ENCODE measurements at regions not wholly inside any gene's neighbourhood (a gene's known extent, or its start where the extent isn't known, plus 50 kb on each side); places are given as distances from the start of the nearest gene placed in this dataset.

DNA sequence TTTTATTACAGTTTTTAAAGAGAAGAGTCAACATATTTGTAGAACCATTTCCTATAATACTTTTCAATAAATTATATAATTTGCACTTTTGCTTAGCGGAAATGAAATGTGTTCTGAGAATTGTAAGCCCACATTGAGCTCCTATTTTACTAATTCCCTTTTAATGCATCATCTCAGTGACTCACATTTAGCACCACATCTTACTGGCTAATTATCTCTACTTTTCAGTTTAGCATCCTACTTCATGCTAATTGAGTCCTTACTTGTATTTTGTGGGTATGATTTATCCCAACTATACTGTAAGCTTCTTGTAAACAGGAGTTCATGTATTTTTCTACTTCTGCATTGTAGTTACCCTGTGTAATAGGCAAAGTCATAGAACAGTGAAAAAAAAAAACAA, 67.5 kb downstream of the TMX1 start:
- FAIRE-seq (no peak), DNase-seq (ENCODE audit: insufficient read length, low spot score) (no peak)

DNA sequence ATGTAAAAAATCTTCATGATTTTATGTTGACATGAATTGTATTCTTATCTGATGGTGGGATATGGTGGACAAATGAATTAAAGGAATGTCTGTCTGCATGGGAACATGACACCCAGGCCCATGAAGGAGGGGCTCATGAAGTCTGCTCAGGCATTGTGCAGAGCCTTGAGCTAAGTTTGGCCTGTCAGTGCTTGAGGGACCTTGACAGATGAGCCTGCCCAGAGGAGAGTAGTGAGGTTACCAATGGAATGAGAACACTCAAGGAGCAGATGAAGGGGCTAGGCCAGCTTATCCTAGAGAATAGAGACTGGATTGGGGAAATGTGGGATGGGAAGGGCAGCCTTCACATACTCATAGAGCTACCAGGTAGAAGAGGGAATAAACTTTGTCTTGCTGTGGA, 68.8 kb downstream of the TMX1 start:
- DNase-seq (ENCODE audit: insufficient read length, low spot score) (no peak), FAIRE-seq (no peak)

DNA sequence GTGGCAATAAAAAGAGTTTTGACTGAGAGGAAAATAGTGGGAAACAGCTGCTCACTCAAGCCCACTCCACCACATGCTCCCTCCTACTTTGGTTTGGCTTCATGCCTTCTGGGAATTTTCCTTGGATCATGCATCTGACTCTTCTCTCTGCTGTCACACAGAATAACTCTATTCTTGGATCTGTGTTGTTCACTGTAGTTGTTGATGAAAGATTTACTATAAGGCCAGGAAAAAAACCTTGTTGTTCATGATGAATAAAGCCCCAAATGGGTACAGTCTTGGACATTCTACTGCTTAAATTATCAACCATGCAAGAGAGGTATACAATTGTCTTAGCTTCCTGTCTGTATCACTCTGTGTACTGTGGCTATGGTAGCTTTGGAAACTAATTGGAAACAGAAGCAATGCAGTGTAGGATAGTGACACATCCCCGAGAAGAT, 70.5 kb downstream of the TMX1 start:
- FAIRE-seq, result no peak
- DNase-seq (ENCODE audit: insufficient read length, low spot score), result no peak

DNA sequence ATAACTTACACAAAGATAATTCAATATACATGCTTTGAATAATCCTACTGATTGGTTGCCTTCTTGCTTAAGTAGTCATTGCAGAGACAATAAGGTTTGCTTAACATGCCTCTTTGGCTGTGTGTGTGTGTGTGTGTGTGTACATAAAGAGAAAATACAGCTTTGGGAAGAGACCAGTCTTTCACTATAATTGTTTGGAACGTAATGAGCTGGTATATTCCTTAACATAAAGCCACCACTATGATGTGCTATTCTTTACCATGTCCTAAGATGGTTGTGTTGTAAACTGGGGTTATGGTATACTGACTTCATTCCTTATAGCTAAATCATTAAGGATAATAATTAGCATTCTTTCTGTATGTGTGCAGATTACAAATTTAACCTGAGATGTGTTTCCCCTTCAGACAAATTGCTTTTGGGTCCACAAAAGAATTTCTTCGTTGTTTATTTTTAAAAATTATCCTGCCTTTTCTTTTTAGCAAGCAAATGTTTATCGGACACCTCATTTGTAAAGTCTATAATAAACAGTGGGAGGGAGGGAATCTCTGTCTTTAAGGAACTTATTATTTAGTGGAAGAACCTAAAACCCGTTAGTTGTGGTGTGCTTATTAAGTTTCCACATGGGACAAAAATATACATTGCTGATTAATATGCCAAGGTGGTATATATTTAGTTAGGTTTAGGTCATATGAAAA, 74.4 kb downstream of the TMX1 start:
- FAIRE-seq (no peak), DNase-seq (ENCODE audit: insufficient read length, low spot score) (no peak)

DNA sequence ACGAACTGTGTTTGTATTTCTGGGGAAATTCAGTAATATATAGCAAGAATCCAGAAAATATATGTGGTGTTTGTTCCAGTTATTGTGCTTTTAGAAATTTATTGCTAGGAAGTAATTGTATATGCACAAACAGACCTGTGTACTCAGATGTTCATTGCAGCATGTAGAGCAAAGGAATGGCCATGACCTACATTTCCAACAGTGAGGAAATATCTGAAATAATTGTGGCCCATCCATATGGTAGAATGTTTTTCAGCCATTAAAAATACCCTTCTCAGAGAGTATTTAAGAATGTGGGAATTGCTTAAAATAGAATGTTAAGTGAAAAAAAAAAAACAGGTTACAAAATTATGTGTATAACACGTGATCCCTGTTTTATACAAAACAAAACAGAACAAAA, 77.3 kb downstream of the TMX1 start:
- DNase-seq (ENCODE audit: insufficient read length, low spot score), result no peak
- FAIRE-seq, result no peak

DNA sequence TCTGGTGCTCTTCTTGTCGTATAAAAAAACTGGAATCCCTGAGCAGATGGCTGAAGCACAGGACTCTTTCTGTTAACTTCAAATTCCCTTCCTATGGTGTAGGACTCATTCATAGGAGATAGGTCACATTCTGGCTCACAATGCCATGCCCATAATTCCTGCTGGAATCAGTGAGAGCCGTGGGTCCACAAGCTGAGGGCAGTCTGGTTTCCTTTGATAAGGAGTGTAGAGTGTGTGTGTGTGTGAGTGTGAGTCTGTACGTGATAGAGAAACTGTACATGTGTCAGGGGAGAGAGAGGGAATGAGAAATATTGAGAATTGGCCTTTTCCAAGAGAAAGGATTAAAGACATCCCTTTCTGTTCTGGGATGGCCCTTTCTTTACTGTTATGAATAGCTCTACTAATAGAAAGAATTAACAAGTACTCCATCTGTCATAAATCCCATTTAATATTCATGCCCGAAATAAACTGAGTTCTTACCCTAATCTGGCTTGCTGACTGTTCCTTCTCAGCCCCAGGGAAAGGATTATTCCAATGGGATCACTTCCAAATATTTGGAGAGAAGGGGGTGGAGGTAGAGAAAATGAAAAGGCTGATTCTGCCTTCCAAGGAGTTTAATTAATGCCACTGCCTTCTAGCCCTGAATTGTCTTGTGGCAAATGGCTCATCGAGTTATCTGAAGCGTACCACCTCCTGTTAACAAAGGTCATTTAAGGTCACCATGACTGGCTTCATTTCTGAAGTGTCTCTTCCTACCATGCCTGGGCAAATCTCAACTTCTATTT, 79.0 kb downstream of the TMX1 start:
- no peak for FAIRE-seq
- DNase-seq (ENCODE audit: insufficient read length, low spot score), result no peak

DNA sequence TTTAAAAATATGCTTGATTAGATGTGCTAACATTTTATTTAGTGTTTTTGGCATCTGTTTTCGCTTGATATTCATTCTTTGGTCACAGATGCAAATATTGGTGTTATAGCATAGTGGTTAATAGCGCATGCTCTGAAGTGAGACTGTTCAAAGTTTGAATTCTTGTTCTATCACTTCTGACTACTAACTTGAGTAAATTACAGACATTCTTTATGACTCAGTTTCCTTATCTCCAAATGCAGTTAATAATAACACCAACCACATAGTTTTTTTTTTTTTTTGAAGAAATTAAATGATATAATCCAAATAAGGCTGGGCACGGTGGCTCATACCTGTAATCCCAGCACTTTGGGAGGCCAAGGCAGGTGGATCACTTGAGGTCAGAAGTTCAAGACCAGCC, 81.0 kb downstream of the TMX1 start:
- no peak for FAIRE-seq
- no peak for DNase-seq (ENCODE audit: insufficient read length, low spot score)

DNA sequence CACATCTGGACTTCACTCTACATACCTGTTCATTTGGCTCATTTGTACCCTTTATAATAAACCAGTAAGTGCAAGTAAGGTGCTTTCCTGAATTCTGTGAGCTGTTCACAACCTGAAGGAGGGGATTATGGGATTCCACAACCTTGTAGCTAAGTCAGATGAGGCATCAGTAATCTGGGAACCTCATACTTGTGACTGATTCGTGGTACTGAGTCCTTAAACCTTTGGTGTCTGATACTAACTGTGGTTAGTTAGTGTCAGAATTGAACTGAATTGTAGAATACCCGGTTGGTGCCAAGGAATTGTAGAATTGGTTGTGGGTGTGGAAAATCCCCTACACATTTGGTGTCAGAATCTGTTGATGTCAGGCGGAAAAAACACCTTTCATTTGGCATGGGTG, 83.4 kb downstream of the TMX1 start:
- FAIRE-seq (no peak), DNase-seq (ENCODE audit: insufficient read length, low spot score) (no peak)

DNA sequence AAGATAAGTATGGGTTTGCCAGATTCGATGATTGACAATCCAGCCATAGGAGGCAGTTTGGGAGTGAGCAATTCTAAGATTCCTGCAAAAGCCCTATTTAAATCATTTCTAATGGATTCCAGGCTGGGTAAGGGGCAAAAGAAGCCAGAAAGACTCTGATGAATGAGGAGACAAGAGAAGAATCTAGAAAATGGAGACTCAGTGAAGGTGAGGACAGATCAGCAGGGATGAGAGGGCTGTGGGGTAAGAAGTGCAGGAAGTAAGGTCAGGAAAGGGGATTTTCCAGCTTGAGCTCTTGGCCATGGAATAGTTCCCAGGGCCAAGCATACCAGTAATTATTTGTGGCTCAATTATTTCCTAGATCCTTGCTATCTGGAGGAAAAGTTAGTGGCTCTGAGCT, 87.3 kb downstream of the TMX1 start:
- FAIRE-seq, result no peak
- DNase-seq (ENCODE audit: insufficient read length, low spot score), result no peak

DNA sequence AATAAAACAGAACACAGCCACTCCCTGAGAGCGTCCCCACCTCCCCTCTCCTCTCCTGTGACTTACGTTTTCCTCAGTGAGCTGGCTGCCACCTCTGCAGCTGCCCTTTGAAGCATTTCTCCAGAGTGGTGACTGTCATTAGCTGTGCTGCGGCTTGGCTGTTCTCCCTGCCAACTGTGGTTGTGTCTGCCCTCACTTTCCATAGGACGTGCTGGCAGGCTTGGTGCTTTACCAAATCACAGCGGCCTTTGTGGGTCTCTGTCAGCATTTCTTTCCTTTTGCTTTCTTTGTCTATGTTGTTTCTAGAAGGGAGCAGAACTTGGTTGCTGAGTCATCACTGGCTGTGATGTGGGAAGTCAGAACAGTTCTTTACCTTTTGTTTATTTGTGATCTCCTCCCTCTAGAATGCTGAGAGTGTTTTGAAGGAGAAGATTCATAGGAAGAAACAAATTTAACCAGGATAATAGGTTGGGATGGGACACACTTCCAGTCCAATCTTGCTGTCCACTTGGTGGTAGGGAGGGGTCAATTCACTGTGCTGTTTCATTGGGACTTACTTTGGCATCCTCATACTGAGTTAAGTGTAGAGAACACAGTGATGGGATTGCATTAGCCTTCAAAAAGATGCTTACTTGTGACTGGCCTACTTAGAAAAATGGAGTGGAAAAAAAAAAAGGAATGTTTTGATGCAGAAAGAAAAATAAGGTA, 88.2 kb downstream of the TMX1 start:
- FAIRE-seq (peak; percentile 28), DNase-seq (ENCODE audit: insufficient read length, low spot score) (no peak)

DNA sequence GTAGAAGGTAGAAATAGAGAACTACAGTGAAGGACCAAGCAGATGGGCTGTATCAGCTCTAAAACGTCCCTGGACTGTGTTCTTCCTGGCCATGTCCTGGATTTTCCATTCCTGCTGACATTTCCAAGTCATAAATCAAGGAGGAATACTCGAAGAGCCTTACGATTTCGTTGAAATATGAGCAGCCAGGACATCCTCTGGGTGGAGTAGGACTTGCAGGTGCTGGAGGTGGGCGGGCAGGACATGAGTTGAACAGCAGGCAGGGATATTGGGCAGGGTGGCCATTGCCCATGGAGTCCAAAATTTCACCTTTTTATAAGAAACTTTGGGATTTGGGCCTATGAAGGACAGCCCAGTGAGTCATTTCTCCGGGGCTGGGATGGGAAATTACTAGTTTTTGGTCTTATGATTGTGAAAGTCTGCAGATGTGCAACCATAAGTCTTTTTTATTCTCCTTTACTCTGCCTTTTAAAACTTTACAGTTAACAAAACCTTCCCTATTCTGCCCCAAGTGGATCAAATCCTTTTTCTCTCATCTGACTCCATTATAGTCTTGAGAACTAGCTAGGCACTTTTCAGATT, 88.8 kb downstream of the TMX1 start:
- DNase-seq (ENCODE audit: insufficient read length, low spot score) (no peak), FAIRE-seq (no peak)

DNA sequence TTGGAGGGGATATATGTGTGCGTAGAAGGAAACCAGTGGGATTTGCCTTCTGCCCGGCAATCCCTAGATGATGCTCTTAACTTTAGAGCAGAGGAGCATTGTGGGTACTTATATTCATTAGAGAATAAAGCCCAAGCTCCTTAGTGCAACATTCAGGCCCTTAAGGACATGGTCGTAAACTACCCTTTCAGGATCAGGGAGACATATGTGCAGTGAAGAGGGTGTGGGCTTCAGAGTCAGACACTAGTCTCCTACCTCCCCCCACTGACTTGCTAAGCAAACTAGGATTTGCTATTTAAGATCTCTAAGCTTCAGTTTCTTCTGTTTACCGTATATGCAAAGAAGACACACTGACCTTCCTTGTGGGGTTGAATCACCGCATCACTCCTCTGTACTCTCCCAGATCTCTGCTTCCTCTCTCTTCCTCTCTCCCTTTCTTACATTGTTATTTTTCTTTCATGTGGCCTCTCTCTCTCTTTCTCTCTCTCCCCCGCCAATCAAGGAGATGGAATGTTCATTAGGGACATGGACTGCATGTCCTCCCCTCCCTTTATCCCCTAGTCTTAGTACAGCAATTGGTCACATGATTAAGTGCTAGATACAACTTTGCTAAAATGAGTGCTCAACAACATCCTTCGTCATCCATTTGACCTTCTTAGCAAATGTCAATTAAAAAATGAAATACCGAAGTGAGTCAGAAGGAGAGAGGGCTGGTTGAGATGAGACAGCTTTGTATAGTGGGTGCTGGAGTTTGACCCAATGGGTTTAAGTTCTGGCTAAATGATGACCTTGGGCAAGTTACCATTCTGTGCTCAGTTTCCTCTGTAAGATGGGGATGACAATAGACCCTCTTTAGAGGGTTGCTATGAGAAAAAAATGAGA, 91.7 kb downstream of the TMX1 start:
- DNase-seq (ENCODE audit: insufficient read length, low spot score), result no peak
- no peak for FAIRE-seq

DNA sequence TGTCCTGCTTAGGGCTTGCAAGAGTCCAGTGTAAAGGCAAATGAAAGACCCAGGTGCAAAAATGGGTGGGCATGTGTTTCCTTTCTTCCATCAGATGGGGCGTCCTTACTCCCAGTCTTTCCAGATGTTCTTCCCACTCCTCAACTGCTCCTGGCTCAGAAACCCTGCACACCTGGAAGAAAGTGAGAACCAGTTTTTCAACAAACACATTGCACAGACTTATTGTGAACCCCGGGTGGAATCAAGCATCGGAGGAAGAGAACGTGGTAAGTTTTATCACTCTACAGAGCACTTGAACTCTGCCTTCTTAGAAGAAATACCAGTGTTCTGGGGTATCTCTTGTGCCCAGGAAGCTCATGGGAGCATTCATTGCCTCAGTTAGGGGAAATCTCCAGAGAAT, 93.3 kb downstream of the TMX1 start:
- DNase-seq (ENCODE audit: insufficient read length, low spot score) (no peak), FAIRE-seq (no peak)

DNA sequence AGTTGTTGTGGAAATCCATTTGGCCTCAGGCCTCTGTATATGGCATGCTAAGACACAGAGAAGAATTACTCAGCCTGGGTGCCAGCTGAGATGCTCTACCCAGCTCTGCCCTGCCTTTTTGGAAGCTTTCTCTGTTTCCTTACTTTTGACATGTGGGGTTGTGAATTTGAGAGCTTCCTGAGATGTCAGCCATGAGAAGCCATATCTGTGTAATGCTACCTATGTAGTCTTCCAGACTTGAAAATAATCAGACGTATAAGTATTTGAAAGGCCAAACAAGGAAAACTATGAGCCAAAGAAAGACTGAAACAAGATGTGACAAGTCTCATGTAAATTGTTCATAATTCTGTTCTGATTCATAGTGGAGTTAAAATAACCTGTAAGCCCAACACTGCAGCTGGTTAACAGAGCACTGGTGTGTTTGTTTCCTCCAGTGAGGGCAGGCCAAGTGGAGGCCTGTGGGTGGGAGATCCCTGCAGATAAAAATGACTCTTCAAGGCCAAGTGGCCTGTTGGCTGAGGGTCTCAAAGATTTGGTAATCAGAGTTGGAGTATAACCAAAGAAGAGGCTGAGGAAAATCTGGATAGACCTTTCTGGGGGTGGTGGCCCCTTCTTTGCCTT, 94.0 kb downstream of the TMX1 start:
- DNase-seq (ENCODE audit: insufficient read length, low spot score), result no peak
- FAIRE-seq, result no peak

DNA sequence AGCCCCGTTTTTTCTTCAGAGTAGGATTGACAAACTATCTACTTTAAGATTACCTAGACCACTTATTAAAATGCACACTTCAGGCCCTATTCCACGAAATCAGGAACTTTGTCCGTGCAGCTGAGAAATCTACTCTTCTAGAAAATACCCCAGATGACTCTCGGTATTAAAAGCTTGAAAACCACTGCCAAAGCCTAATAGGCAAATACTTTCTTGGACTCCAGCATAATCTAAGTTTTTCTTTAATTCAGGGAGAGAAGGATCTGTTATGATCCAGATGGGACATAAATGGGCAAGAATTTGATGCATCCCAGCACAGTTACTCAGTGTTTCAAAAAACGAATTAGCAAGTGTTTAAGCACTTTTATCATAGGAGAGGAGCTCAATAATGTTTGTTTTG, 94.5 kb downstream of the TMX1 start:
- FAIRE-seq (no peak), DNase-seq (ENCODE audit: insufficient read length, low spot score) (no peak)

DNA sequence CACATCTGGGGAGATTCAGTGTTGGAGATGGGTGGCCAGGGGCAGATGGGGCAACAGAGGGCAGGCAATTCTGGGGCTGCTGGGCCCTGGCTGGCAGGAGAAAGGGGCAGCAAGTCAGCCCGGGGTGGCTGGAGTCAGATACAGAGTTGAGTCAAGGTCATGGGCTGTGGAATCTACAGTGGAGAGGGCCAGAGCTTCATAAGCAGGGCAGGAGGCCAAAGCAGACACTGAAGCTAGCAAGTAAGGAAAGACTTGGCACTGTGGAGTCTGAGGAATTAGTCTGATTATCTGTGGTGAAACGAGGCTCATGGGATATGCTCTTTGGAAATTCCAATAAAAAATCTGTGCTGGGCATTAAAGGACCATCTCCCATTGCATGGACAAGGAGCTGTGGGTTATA, 95.5 kb downstream of the TMX1 start:
- FAIRE-seq, result no peak
- no peak for DNase-seq (ENCODE audit: insufficient read length, low spot score)

DNA sequence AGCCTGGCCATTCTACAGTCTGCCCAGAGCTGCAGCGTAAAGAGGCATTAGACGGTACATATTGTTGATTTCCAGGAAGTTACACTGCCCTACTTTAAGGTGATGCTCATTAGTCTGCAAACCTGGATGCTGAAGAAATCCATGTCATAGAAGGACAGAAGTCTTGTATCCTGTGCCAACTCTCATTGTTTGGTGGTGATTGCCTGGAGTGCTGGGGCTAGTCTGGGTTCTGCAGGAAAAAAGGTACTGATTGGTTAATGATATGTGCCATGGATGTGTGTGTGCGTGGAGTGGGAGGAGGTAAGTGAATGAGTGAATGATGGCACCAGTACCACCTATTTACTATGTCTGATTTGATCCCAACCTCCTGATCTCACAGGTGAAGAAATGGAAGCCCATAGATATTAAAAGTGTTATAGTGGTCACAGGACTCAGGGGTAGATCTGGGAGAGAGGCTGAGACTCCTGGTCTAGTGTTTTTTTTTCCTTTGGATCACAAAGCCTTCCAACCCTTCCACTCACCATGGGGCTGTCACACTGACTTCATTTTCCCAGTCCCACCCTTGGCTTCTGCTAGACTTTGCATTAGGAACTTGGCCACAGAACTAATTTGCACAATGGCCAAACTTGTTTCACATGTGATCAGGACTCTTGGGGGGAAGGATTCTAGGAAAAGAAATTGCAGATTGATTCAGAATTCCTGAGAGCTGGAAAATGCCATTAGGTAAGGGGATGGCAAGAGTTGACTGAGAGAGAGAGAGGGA, 96.1 kb downstream of the TMX1 start:
- DNase-seq (ENCODE audit: insufficient read length, low spot score) (no peak), FAIRE-seq (no peak)

DNA sequence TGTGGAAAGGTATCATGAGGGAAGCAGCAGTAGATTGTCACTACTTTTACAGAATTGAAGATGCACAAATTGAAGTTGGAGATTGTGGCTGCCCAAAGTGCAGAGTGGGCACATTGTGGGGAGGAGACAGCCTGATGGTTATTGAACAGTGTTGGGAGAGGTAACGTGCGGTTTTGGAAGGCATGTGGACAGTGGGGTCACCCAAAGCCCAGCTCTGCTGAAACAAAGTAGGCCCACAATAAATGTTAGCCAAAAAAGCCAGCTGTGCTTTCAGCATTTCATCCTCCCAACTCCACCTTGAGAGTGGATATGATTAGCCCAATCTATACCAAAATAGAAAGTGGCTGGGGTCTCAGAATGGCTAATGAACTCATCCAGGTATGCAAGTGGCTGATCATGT, 96.7 kb downstream of the TMX1 start:
- DNase-seq (ENCODE audit: insufficient read length, low spot score), result no peak
- no peak for FAIRE-seq

DNA sequence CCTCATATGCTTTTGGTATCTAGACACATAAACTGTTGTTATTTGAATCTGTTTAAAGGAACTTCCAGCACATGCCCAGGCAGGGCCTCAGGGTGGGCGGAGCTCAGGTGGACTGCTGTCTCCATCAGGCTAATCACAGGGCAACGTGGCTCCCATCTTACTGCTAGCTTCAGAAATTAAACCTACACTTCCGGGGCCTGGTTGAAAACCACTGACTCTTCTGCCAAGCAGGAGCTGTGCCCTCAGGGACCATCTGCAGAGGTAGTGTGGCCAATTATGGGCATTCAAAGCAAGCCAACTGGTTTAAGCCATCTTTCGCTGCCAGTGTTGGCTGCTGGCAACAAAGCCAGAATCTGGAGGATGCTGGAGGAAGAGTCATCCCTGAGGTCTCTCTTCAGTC, 97.5 kb downstream of the TMX1 start:
- FAIRE-seq (no peak), DNase-seq (ENCODE audit: insufficient read length, low spot score) (no peak)

Data from HTR-8/SVneo (cell line).